NCI-H345 (cell line): ENCODE measurements at regions not wholly inside any gene's neighbourhood (a gene's known extent, or its start where the extent isn't known, plus 50 kb on each side); places are given as distances from the start of the nearest gene placed in this dataset.

Source experiments
- DNase-seq: peaks from one replicate; lab custom pipeline; 2025; lab: John Stamatoyannopoulos, UW

- no peak for DNase-seq
These were observed 196.8 kb upstream of the LEF1 start for GRCh38 chr4:108365551-108365950.

GRCh38 chr4:108361886-108362285 lies 193.2 kb upstream of the LEF1 start:
- no peak for DNase-seq

DNA sequence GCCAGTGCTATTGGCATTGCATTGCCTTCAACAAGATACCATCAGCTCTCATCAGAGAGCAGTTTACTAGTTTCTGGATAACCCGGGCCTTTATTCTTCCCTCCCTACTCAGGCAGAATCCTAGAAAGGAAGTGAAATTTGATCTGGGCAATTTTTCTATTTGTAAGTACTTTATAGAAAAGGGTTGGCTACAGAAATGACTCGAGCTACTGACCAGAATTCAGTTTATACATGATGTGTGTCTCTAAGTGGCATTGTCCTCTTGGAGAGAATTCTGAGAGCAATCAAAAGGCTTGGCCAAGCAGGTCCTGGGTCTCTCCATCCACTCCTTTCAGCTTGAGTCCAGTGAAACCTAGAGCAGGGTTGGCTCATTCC lies 192.7 kb upstream of the LEF1 start:
- DNase-seq = no peak

DNA sequence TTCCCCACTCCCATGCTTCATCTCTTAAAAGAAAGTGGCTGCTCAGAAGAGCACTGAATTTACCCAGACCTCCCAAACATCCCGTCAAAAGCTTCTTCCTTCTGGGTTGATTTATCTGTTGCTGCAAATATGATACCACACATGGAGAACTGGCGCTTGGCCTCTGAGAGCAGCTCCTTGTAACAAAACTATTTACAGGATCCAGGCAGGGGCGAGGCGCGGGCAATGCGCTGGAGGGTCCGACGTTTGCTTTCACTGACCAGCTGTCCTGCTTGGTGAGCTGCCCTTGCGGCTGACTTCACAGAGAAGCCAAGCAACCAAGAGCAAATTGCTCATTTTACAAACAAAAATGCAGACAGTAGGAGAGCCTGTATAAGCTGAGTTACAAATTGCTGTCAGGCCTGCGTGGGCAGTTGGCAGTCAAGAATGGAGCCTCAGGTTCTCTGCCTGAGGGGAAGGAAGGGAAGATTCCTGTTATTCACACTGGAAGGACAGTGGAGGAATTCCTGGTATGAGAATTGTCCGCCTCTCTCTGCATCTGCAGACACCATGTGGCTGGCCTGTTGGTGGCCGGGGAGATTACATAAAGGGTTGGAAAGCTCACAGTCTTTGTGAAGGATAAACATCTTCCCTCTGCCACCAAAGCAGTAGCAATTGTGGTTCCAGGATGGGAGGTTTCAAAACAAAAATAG lies 192.2 kb upstream of the LEF1 start:
- DNase-seq = no peak

DNA sequence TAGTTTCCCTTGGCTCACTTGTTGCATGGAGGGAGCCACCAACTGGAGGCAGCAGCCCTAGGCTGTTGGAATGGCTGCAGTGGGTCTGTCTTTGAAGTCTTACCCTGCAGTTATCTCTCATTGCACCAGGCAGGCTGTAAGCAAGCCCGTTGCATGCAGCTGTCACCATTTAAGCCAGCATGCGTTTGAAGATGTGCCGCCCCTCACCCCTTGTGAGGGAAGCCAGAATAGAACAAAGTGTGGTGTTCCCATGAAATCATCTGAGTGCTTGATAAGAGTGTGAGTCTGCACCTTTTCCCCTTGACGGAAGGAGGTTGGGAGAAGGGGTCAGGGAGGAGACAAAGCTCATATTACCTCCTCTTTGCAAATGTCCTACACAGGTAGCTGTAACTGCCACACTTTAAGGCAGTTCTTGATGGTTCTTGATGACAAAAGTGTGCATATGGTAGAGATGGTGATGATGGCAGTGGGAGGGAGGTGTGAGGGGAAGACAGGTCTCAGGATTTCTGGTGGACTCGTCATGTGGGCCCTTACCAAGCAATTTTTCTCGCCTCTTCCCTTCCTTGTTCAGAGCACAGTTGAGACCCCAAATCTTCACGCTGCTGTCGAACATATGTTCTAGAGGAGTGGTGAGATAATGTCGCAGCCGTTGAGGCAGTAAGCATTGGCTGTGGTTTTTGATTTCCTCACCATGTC lies 191.4 kb upstream of the LEF1 start:
- no peak for DNase-seq

DNA sequence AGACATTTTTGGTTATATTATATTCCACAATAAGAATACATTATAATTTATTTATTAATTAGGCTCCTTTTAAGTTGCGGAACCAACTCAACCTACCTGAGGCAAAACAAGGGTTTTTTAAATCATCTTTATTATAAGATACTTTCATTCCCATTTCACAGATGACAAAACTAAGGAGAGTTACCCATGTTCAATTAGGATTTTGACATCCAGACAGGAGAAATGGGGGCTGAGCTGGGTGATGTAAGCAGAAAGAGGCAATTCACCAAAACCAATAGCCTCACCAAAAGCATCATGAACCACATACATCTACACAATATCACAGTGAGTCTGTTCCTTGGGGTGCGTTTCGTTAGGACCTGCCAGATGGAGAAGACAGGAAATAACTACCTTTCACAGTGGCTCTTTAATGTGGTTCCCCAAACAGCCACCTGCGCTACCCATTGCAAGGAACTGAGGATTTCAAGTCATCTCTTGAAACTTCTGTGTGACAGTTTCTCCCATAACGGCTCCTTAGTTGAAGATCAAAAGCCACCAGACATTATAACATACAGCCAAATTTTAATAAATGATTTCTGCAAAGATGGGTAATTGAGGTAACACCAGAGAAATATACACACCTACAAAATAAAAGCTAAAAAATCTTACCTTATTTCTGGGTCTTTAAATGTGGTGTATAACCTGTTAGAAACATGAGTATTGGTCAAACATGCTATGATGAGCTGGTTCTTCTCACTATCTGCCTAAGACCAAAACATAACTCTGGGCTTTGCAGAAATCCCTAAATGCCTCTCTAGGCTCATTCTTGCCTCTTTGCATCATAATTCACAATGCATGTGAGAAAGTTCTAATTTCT lies 190.6 kb upstream of the LEF1 start:
- DNase-seq = no peak

GRCh38 chr4:108355902-108356535 lies 187.3 kb upstream of the LEF1 start:
- no peak for DNase-seq

GRCh38 chr4:108355186-108355901 lies 186.6 kb upstream of the LEF1 start:
- no peak for DNase-seq

- no peak for DNase-seq
These were observed 184.1 kb upstream of the LEF1 start for GRCh38 chr4:108352664-108353308.

GRCh38 chr4:108351791-108352190 lies 183.1 kb upstream of the LEF1 start:
- DNase-seq = no peak

DNA sequence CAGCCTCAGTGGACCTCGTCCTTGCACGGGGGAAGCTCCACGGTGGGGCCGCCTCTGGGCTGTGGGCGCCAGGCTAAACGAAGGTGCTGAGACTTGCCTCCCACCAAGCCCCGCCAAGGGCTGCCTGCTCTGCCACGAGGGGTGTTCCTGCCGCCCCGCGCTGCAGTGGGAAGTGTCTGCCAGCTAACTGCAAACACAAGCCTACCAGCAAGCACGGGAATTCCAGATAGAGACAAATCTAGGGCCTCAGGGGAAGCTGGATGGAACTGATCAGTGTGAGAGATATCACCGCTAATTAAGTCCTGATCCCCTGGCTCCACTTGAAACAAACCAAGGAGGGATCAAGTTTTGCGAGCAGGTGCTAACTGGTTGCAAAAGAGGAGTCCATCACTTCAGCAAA lies 181.6 kb upstream of the LEF1 start:
- DNase-seq = no peak

DNA sequence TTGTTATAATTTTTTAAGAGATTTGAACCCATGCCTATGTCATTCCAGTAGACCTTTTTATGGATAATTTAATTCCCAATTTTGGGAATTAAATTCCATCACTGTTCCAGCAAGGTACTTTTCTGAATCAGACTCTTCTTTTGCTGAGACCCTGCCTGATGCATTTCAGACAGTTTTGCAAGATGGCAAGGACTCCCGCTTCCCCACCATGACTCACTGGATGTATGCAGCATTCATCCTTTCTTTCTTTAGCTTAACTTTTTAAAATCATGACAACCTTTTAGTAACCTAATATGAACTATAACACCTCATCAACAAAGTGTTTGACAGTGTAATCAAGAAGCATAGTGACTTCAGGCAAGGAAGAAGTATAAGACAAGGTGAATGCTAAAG lies 178.1 kb upstream of the LEF1 start:
- DNase-seq = no peak

DNA sequence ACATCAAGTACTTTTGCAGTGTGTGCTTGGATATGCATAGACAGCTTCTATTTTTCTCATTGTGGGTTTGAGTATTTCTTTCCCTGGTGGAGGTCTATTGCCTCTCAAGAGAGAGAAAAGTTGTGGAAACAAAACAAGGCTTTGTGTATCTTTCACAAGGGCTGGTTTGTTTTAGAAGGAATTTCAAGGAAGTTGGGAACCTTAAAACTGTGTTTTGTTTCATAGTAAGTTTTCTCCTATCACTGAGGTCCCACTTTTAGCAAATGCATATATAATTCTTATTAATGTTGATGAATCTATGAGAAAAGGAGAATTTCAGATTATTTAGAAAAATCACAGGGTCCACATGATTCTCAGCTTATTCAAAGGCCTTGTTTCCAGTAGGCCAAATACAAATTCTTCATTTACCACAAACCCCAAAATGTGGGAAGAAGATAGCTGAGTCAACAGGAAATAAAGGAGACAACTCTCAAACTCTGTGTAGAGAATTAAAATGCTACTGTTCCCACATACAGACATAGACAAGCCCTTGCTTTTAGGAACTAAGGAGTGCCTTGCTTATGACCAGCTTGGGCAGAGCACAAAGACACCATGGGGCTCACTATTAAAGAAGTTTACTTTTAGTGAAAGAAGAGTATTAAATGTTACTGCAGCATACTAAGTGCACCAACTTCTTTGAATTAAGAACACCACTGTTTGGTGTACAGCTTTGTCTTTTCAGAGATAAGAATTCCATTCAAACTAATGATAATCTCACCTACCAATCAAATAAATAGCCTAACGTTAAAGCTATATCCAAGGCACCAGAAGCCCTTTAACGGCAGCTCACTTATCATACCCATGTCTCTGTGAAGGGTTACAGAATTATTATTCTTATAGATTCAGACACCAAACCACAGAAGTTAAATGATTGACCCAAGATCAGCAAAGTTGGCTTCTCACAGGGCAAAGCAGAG lies 177.4 kb upstream of the LEF1 start:
- DNase-seq = no peak

- no peak for DNase-seq
These were observed 173.7 kb upstream of the LEF1 start for GRCh38 chr4:108342325-108342970.

DNA sequence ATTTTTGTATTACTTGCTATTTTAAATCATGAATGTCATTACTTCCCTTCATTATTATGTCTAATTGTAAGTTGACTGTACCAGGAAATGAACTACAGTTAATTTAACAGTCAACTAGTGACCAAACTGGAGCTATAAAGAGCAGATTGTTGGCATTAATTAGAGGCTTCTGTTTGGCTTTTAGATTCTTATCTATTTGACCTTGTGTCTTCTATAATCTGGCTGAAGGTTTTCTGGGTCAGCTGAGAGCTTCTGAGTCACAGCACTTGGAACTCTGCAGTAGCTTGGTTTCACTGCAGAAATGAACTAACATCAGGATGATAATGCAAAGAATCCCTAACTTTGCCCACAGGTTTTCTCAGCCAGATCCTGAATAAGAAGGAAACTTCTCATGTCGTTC lies 169.2 kb upstream of the LEF1 start:
- DNase-seq = no peak

GRCh38 chr4:108336076-108336475 lies 167.3 kb upstream of the LEF1 start:
- DNase-seq = no peak

DNA sequence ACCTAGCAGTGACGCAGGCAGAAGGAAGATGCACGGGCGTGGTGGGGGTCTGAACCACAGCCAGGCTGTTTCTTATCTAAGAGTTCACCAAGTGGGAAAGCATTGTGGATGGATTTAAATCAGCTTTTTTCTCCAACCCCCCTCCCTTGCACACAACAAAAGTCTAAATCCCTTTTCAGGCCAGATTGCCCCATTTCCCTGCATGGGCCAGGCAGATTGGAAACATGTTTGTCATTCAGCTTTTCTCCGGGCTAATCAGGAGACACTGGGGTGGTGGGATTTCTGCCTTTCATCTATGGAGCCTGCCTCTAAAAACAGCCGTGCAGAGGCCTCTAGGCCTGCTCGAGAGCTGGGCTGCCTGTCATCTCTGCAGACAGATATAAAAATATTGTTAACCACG lies 166.3 kb upstream of the LEF1 start:
- no peak for DNase-seq

DNA sequence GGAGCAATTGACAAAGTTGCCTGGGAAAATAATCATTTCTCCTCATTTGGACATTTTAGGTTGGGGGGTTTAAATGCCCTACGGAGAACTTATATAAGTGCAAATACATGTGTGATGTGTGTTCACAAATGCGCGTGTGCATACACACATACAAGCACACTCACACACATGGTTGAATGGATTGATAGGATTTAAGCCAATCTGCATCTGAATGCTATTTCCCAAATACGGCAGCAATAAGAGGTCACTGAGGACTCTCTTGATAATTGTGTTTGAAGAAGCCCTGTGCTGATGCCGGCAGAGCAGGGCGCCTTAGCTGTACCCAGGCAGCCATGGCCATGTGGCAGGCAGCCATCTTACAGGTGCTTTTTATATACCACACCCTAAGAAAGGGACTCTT lies 165.3 kb upstream of the LEF1 start:
- no peak for DNase-seq

DNA sequence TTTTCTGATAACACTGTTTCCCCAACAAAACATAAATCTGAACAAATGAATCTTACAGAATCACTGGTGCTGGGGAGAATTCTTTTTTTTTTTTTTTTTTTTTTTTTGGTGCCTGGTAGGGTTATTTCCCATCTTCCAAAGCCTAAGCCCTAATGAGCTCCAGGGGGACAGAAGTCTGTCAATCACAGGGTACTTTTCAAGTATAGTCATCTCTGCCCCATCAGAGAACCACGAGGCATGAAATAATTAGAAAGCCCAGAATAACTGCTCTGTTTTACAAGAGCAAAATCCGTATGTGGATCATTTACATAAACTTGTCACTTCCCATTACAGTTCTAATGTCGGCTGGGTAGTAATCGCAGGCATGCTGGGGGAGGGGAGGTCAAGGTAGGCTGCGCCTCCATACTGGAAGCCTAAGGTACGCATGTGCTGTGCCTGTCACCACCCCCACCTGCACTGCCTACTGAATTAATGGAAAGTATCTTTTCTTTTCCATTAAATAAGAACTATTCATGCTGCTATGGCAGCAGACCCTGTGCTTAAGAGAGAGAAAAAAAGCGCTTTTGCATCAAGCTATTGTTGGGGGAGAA lies 164.7 kb upstream of the LEF1 start:
- no peak for DNase-seq
